NCI-H2171 (cell line): ENCODE measurements at regions not wholly inside any gene's neighbourhood (a gene's known extent, or its start where the extent isn't known, plus 50 kb on each side); places are given as distances from the start of the nearest gene placed in this dataset.

Experiments
- DNase-seq: peaks from one replicate; lab custom pipeline; 2025; lab: John Stamatoyannopoulos, UW

DNA sequence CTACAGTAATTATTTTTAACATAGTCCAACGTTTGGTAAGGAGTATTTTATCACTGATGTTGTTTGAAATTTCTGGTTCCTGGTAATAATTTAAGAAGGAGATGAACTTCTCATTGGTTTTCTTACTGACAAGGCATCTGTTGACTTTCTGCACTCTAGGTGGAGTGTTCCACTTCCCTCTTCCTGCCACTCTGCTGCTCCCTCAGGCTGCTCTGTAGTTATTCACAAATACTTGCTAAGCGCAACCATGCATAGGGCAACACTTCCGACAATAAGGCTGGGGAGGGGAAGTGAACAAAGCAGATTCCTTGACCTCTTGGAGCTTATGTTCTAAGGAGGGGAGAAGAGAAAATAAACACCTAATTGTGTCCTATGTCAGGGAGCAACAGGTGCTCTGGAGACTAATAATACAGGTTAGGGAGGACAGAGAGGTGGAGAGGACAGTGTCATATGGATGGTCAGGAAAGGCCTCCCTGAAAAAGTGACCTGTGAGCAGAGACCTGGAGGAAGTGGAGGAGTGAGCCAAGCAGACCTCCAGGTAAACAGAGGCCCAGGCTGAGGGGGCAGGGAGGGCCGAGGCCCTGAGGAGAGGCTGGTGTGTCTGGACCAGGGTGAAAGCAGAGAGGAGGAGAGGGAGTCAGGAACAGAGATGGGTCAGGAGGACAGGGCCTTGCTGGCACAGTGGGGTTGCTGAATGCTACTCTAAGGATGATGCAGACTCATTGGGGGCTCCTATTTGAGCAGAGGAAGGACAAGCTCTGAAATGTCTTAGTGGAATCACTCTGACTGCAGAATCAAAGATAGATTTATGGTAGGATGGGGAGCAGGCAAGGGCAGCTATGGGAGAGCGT lies 134.8 kb upstream of the SLC24A3 start:
- no peak for DNase-seq

GRCh38 chr20:19078448-19079373 lies 133.7 kb upstream of the SLC24A3 start:
- no peak for DNase-seq

- DNase-seq = no peak
These were observed 132.7 kb upstream of the SLC24A3 start for GRCh38 chr20:19079536-19080299.

GRCh38 chr20:19081937-19082336 lies 130.5 kb upstream of the SLC24A3 start:
- DNase-seq = no peak

DNA sequence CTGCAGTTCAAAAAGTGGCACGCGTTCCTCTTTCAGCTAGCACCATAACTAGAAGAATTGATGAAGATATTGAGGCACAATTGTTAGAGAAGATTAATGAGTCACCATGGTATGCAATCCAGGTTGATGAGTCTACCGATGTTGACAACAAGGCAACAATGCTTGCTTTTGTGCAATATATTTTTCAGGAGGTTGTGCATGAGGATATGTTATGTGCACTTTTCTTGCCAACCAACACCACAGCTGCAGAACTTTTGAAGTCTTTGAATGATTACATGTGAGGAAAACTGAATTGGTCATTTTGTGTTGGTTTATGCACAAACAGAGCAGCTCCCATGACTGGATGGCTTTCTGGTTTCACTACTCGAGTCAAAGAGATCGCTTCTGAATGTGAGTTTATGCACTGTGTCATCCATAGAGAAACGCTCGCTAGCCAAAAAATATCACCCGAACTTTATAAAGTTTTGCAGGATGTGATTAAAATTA lies 129.3 kb upstream of the SLC24A3 start:
- DNase-seq = no peak

- no peak for DNase-seq
These were observed 122.1 kb upstream of the SLC24A3 start for GRCh38 chr20:19090332-19090731.

GRCh38 chr20:19094959-19095541 lies 117.4 kb upstream of the SLC24A3 start:
- DNase-seq = no peak

DNA sequence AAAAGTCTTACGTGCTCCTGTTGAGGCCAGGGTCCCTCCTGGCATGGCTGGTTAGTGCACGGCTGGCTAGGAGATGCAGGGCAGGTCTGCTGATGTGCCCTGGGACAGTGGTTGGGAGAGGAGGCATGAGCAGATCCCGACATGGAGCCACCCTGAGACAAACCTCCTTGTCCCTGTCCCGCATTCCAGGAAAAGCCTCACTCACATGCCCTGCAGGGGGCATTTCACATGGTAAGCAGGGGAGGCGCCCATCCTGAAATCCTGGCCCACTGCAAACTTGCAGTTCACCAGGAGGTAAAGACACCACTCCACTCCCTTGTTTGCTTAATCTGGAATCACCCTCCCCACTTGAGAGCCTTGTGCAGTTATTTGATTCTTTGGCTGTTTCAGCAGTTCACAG lies 116.7 kb upstream of the SLC24A3 start:
- DNase-seq = no peak

DNA sequence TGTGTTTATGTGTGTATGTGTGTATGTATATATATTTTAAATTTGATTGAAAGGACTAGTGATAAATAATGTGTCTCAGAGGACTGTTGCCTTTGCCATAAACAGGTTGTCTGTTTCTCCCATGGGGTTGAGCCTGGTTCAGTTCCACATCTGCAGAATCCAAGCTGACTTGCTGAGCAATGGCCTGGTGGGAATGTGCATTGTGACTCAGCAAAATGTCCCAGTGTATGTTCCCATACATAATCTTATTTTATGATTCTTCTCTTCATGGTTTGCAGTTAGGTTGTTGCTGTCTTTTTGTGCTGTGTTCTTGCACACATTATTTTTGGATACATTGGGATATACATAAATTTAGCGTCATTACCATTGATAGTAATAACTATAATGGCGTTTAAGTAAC lies 115.6 kb upstream of the SLC24A3 start:
- no peak for DNase-seq

DNA sequence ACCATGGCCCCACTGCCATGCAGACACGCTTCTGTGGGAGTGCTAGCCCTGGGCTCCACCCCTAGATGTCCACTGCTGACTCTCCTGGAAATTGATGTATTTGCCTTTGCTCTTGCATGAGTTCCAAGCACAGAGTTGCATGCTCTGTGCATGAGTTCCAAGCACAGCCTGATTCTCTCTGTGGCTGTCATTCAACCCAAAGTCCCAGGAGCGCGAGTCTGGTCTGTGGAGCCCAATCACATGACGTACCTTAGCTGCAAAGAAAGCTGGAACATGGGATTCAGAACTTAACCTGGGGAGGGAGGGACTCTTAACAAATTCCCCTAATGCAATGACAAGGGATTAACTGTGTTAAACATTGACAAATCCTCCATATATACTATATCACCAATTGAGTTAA lies 114.3 kb upstream of the SLC24A3 start:
- no peak for DNase-seq

DNA sequence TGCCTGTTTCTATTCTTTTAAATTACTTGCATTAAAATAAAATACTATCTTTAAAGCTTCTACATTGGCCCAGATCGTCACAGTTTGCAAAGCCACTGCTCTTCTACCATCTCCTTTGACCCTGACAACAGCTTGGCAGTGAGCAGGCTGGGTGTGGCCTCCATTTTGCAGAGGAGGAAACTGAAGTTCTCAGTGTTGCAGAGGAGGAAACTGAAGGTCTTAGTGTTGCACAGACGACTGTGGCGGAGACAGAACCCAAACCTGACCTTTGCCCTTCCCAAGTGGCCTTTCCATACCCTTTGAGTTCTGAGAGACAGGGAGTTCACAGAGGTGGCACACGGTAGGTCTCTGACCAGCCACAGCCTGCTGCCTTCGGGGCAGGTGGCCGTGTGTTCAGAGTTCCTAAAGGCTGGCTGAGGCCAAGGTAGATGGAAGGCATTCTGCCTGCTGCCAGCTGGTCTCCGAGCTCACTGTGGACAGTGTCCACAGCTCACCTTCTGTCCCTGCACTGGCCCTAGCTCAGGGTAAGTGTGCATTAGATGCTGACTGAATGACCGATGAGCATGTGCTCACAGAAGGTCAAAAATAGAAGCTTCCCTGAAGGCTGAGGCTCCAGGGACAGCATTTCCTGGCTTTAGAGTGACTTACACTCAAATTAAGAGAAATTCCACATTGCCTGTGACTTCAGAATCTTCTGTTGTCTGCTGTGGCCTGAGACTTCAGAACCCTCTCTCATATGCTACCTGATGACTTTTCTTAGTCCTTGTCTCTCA lies 113.5 kb upstream of the SLC24A3 start:
- no peak for DNase-seq

DNA sequence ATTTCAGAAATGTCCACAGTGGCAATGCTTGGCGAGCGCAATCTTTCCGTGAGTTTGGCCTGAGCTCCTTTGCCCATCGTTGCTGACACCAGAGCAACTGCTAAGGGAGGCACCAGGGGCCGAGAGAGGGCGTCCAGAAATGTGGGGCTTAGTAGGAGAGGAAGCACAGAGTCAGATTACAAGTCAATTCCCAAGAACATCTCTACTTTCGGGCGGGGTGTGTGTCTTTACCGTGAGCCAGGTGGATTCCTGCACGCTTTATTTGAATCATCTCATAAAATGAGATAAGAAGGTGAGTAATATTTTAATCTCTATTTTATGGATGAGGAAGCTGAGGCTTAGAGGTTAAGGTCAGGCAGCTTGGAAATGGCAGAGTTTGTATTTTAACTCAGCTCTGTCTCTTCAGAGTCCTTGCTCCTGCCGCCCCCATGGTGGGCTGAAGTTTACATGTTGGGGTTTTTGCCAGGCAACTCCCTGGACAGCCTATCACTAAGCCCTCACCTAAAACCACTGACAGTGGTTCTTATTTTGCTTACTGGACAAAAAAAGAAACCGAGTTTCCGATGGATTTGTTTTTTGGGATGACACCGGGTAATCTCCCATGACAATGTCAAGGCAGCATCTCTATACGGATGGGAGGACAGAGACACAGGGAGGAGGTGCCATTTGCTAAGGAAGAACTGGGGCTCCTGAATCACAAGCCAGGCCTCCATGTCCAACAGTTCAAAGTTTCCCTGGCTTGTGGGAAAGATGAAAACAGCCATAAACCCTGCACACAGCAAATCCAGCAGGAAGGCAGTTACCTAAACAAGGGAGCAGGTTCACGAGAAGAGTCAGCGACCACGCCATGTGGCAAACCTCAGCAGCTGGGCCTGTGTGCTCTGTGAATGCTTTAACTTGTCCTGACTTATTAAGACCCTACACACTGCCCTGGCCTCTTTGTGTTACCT lies 112.6 kb upstream of the SLC24A3 start:
- no peak for DNase-seq

- DNase-seq = no peak
These were observed 111.5 kb upstream of the SLC24A3 start for GRCh38 chr20:19100975-19101374.

DNA sequence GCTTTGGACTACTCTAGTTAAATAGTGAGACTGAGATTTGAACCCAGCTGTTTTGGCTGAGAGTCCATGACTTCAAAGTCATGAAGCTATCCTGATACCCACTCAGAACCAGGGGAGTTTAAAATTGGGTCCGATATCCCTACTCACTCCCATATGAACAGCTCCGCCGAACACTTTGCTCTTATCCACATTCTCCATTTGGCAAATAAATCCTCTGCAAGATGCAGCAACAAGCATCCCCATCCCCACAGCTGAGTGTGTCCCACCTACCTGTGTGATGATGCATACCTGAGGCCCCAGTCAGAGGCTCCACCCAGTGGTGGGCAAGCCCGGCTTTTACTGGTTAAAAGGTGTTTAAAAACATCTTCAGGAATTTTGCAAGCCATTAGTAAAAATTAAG lies 108.3 kb upstream of the SLC24A3 start:
- no peak for DNase-seq

DNA sequence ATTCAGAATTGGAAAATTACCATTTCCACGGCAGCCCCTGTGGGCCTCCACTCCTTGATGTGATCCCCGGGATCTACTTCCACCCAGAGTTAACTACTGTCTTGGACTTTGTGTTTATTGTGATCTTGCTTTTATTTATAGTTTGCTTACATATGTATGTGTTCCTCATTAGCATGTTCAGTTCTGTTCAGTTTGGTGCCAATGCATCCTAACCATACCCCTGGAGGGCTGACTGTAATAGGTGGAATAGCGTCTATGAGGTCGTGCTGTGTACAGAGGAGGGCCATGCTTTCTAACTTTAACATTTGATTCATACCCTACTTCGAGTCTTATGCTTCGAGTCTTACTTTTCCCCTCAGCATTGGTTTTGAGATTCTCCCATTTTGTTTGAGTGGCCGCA lies 104.3 kb upstream of the SLC24A3 start:
- DNase-seq = no peak

GRCh38 chr20:19110285-19110684 lies 102.2 kb upstream of the SLC24A3 start:
- DNase-seq = no peak

GRCh38 chr20:19110881-19111460 lies 101.5 kb upstream of the SLC24A3 start:
- DNase-seq = peak; percentile 83

GRCh38 chr20:19112828-19113227 lies 99.6 kb upstream of the SLC24A3 start:
- DNase-seq = no peak

- DNase-seq = no peak
These were observed 99.0 kb upstream of the SLC24A3 start for GRCh38 chr20:19113343-19113930.
